ENCODE measurements at regions not wholly inside any gene's neighbourhood (a gene's known extent, or its start where the extent isn't known, plus 50 kb on each side); places are given as distances from the start of the nearest gene placed in this dataset.

GRCh38 chr12:90574676-90575075, 380.3 kb downstream of the CCER1 start:
- Histone ChIP-seq H3K36me3 (ENCODE audit: insufficient read depth, low read length) (no peaks in the 10 kb centered on the region), H4K20me1 (ENCODE audit: insufficient read depth, low read length) (no peaks in the 10 kb centered on the region), H3K4me3 (ENCODE audit: insufficient read depth, low read depth, low read length) (no peak overlapping the region), H3K4me2 (ENCODE audit: low read length) (no peak overlapping the region), H3K27me3 (ENCODE audit: insufficient read depth, low read length) (no peaks in the 10 kb centered on the region), H3K9me3 (ENCODE audit: insufficient read depth, low read depth, low read length) (no peaks in the 10 kb centered on the region), H3K27ac (ENCODE audit: low read depth, low read length) (no peak overlapping the region), H3K79me2 (ENCODE audit: insufficient read depth, low read length) (no peaks in the 10 kb centered on the region), H3K9ac (ENCODE audit: low read length) (no peak overlapping the region), H3K4me1 (ENCODE audit: insufficient read depth, low read length) (no peaks in the 10 kb centered on the region), H2AFZ (ENCODE audit: low read depth, low read length) (no peak overlapping the region)
- DNase-seq (ENCODE audit: low read depth) (no peak), FAIRE-seq (no peak)
- Mint-ChIP-seq H3K4me3 (ENCODE audit: unreplicated experiment) (no peak overlapping the region), H3K4me1 (ENCODE audit: low read depth, unreplicated experiment) (no peaks in the 10 kb centered on the region), H3K27me3 (ENCODE audit: low read depth, unreplicated experiment) (no peaks in the 10 kb centered on the region), H3K36me3 (ENCODE audit: low read depth, unreplicated experiment) (no peaks in the 10 kb centered on the region), H3K27ac (ENCODE audit: unreplicated experiment) (no peak overlapping the region), H3K9me3 (ENCODE audit: unreplicated experiment) (no peaks in the 10 kb centered on the region)
- TF ChIP-seq EZH2 (IDR thresholded peaks at IDR 0.05; ENCODE audit: insufficient read depth, low read length) (no peak), CTCF (IDR thresholded peaks at IDR 0.05; ENCODE audit: insufficient read depth, low read depth, low read length) (no peak)

- Histone ChIP-seq H3K9me3 (ENCODE audit: insufficient read depth, low read depth, low read length) (no peaks in the 10 kb centered on the region), H3K4me2 (ENCODE audit: low read length) (no peak overlapping the region), H3K27me3 (ENCODE audit: insufficient read depth, low read length) (no peaks in the 10 kb centered on the region), H3K79me2 (ENCODE audit: insufficient read depth, low read length) (no peaks in the 10 kb centered on the region), H3K4me3 (ENCODE audit: insufficient read depth, low read depth, low read length) (no peak overlapping the region), H3K4me1 (ENCODE audit: insufficient read depth, low read length) (no peaks in the 10 kb centered on the region), H4K20me1 (ENCODE audit: insufficient read depth, low read length) (no peaks in the 10 kb centered on the region), H3K9ac (ENCODE audit: low read length) (no peak overlapping the region), H3K36me3 (ENCODE audit: insufficient read depth, low read length) (no peaks in the 10 kb centered on the region), H2AFZ (ENCODE audit: low read depth, low read length) (no peak overlapping the region), H3K27ac (ENCODE audit: low read depth, low read length) (no peak overlapping the region)
- Mint-ChIP-seq H3K27ac (ENCODE audit: unreplicated experiment) (no peak overlapping the region), H3K9me3 (ENCODE audit: unreplicated experiment) (no peaks in the 10 kb centered on the region), H3K4me3 (ENCODE audit: unreplicated experiment) (no peak overlapping the region), H3K27me3 (ENCODE audit: low read depth, unreplicated experiment) (no peaks in the 10 kb centered on the region), H3K4me1 (ENCODE audit: low read depth, unreplicated experiment) (no peaks in the 10 kb centered on the region), H3K36me3 (ENCODE audit: low read depth, unreplicated experiment) (no peaks in the 10 kb centered on the region)
- FAIRE-seq (no peak), DNase-seq (ENCODE audit: low read depth) (no peak)
- TF ChIP-seq EZH2 (IDR thresholded peaks at IDR 0.05; ENCODE audit: insufficient read depth, low read length) (no peak), CTCF (IDR thresholded peaks at IDR 0.05; ENCODE audit: insufficient read depth, low read depth, low read length) (no peak)
These were observed 382.2 kb downstream of the CCER1 start for GRCh38 chr12:90572778-90573177.

GRCh38 chr12:90569685-90570084, 385.3 kb downstream of the CCER1 start:
- DNase-seq (ENCODE audit: low read depth) (no peak), FAIRE-seq (no peak)
- Histone ChIP-seq H3K27me3 (ENCODE audit: insufficient read depth, low read length) (no peaks in the 10 kb centered on the region), H3K4me2 (ENCODE audit: low read length) (no peak overlapping the region), H3K9ac (ENCODE audit: low read length) (no peak overlapping the region), H4K20me1 (ENCODE audit: insufficient read depth, low read length) (no peaks in the 10 kb centered on the region), H3K9me3 (ENCODE audit: insufficient read depth, low read depth, low read length) (no peaks in the 10 kb centered on the region), H3K27ac (ENCODE audit: low read depth, low read length) (no peak overlapping the region), H2AFZ (ENCODE audit: low read depth, low read length) (no peak overlapping the region), H3K79me2 (ENCODE audit: insufficient read depth, low read length) (no peaks in the 10 kb centered on the region), H3K4me3 (ENCODE audit: insufficient read depth, low read depth, low read length) (no peak overlapping the region), H3K4me1 (ENCODE audit: insufficient read depth, low read length) (no peaks in the 10 kb centered on the region), H3K36me3 (ENCODE audit: insufficient read depth, low read length) (no peaks in the 10 kb centered on the region)
- Mint-ChIP-seq H3K27me3 (ENCODE audit: low read depth, unreplicated experiment) (no peaks in the 10 kb centered on the region), H3K36me3 (ENCODE audit: low read depth, unreplicated experiment) (no peaks in the 10 kb centered on the region), H3K27ac (ENCODE audit: unreplicated experiment) (no peak overlapping the region), H3K4me1 (ENCODE audit: low read depth, unreplicated experiment) (no peaks in the 10 kb centered on the region), H3K9me3 (ENCODE audit: unreplicated experiment) (peaks cover 6% of the 10 kb centered on the region), H3K4me3 (ENCODE audit: unreplicated experiment) (no peak overlapping the region)
- TF ChIP-seq EZH2 (IDR thresholded peaks at IDR 0.05; ENCODE audit: insufficient read depth, low read length) (no peak), CTCF (IDR thresholded peaks at IDR 0.05; ENCODE audit: insufficient read depth, low read depth, low read length) (no peak)
